H1 (cell line): ENCODE measurements at regions not wholly inside any gene's neighbourhood (a gene's known extent, or its start where the extent isn't known, plus 50 kb on each side); places are given as distances from the start of the nearest gene placed in this dataset.

Experiments
- CTCF ChIA-PET: fragments of 300-600 bp; sonication (Branson Sonifier 250); formaldehyde crosslinking; loops from one replicate; lab custom pipeline; 2021; ENCODE audit not compliant: partially characterized antibody; lab: Charles Lee
- POLR2A ChIA-PET: fragments of 300-600 bp; sonication (Branson Sonifier 250); formaldehyde crosslinking; loops from one replicate; lab custom pipeline; 2021; ENCODE audit warnings: inconsistent platforms; ENCODE audit not compliant: partially characterized antibody; lab: Charles Lee
- DNase-seq, 2 experiments: peaks; one replicate each; pipeline versions ENCODE4 v3.0.0 to v3.0.0-alpha.2; 2010 to 2022; ENCODE audit warnings: low spot score in 2 of 2, low read depth in 1 of 2, mixed read lengths in 1 of 2
- FAIRE-seq: peaks from 2 replicates; lab custom pipeline; 2011; peaks lifted over from hg19 to GRCh38; lab: Jason Lieb, UNC
- H2AFZ ChIP-seq: 2 replicates; pipeline ENCODE4 v1.8.1; 2012; ENCODE audit warnings: low read length, inconsistent platforms
- H2AK5ac ChIP-seq: 2 replicates; pipeline ENCODE4 v1.6.1; 2013; ENCODE audit warnings: low read depth, low read length
- H2BK120ac ChIP-seq: replicated peaks from 2 replicates; pipeline ENCODE3; 2013; ENCODE audit warnings: low read depth, low read length, inconsistent platforms
- H2BK12ac ChIP-seq: 2 replicates; pipeline ENCODE4 v1.6.1; 2013; ENCODE audit warnings: low read depth, low read length
- H2BK15ac ChIP-seq: 2 replicates; pipeline ENCODE4 v1.6.1; 2013; ENCODE audit warnings: low read length
- H2BK20ac ChIP-seq: 2 replicates; pipeline ENCODE4 v1.6.1; 2013; ENCODE audit warnings: low read length
- H2BK5ac ChIP-seq: 2 replicates; pipeline ENCODE4 v1.6.1; 2013; ENCODE audit warnings: low read depth, low read length
- H3K14ac ChIP-seq: 2 replicates; pipeline ENCODE4 v1.6.1; 2013; ENCODE audit warnings: inconsistent platforms; ENCODE audit not compliant: insufficient read length
- H3K18ac ChIP-seq: 2 replicates; pipeline ENCODE4 v1.6.1; 2013; ENCODE audit warnings: low read length; ENCODE audit errors: extremely low read depth
- H3K23ac ChIP-seq: 2 replicates; pipeline ENCODE4 v1.6.1; 2013; ENCODE audit warnings: inconsistent platforms; ENCODE audit not compliant: insufficient read length
- H3K23me2 ChIP-seq: 2 replicates; pipeline ENCODE4 v1.6.1; 2013; ENCODE audit warnings: low read depth, low read length
- H3K27ac ChIP-seq: 2 replicates; pipeline ENCODE4 v1.6.1; 2011; ENCODE audit warnings: low read depth, low read length, inconsistent platforms
- H3K27me3 ChIP-seq, 4 experiments: replicated peaks in 1 of 4; 1 replicate in 1 of 4; 2 replicates in 3 of 4; pipeline versions ENCODE4 v1.6.1 to v1.8.1; 2011 to 2013; ENCODE audit warnings: low read length in 3 of 4, mild to moderate bottlenecking in 3 of 4, inconsistent platforms in 2 of 4, mixed read lengths in 2 of 4, moderate library complexity in 1 of 4; ENCODE audit not compliant: control insufficient read depth in 3 of 4, insufficient read depth in 3 of 4; ENCODE audit errors: extremely low read depth in 1 of 4
- H3K36me3 ChIP-seq, 4 experiments: 2 replicates each; pipeline versions ENCODE4 v1.6.1 to v1.8.1; 2011 to 2013; ENCODE audit warnings: mild to moderate bottlenecking in 4 of 4, low read length in 3 of 4, moderate library complexity in 2 of 4, control low read depth in 1 of 4, inconsistent platforms in 1 of 4; ENCODE audit not compliant: insufficient read depth in 4 of 4, control insufficient read depth in 2 of 4
- H3K4ac ChIP-seq: replicated peaks from 2 replicates; pipeline ENCODE3; 2013; ENCODE audit warnings: low read length, low read depth, mixed read lengths, inconsistent platforms; ENCODE audit not compliant: insufficient read length
- H3K4me1 ChIP-seq, 4 experiments: replicated peaks in 1 of 4; 1 replicate in 1 of 4; 2 replicates in 3 of 4; pipeline versions ENCODE4 v1.6.1 to v1.8.1; 2011 to 2013; ENCODE audit warnings: low read length in 3 of 4, inconsistent platforms in 2 of 4, mixed read lengths in 1 of 4; ENCODE audit not compliant: insufficient read depth in 4 of 4, control insufficient read depth in 3 of 4
- H3K4me2 ChIP-seq, 2 experiments: 2 replicates each; pipeline versions ENCODE4 v1.6.1 to v1.8.1; 2011 to 2013; ENCODE audit warnings: low read depth in 2 of 2, low read length in 2 of 2, control low read depth in 1 of 2, inconsistent platforms in 1 of 2, mild to moderate bottlenecking in 1 of 2; ENCODE audit not compliant: insufficient read depth in 1 of 2
- H3K4me3 ChIP-seq, 4 experiments: fragments of 200-600, 300-600 bp in 1 of 4; sonication (generic), shearing (Covaris generic), sonication (Bioruptor Twin) in 1 of 4; 2 replicates each; pipeline versions ENCODE4 v1.5.1 to v1.8.1; 2011 to 2016; ENCODE audit warnings: low read length in 4 of 4, low read depth in 3 of 4, control low read depth in 2 of 4, inconsistent platforms in 2 of 4, mild to moderate bottlenecking in 2 of 4, mixed read lengths in 1 of 4, moderate library complexity in 1 of 4; ENCODE audit not compliant: insufficient read depth in 2 of 4; ENCODE audit errors: extremely low read depth in 1 of 4
- H3K56ac ChIP-seq: replicated peaks from 2 replicates; pipeline ENCODE3; 2013; ENCODE audit warnings: low read depth, mild to moderate bottlenecking, mixed read lengths, low read length, inconsistent platforms; ENCODE audit not compliant: insufficient read length
- H3K79me1 ChIP-seq: 2 replicates; pipeline ENCODE4 v1.6.1; 2013; ENCODE audit warnings: low read depth, low read length, control low read depth
- H3K79me2 ChIP-seq, 2 experiments: 2 replicates each; pipeline versions ENCODE4 v1.6.1 to v1.8.1; 2012 to 2013; ENCODE audit warnings: low read length in 2 of 2, mild to moderate bottlenecking in 2 of 2, inconsistent platforms in 1 of 2; ENCODE audit not compliant: insufficient read depth in 2 of 2, control insufficient read depth in 1 of 2
- H3K9ac ChIP-seq, 4 experiments: replicated peaks in 1 of 4; 1 replicate in 1 of 4; 2 replicates in 3 of 4; pipeline versions ENCODE4 v1.6.1 to v1.8.1; 2011 to 2013; ENCODE audit warnings: low read depth in 3 of 4, low read length in 3 of 4, control low read depth in 2 of 4, mild to moderate bottlenecking in 2 of 4, moderate library complexity in 2 of 4, inconsistent platforms in 1 of 4; ENCODE audit errors: extremely low read depth in 1 of 4
- H3K9me3 ChIP-seq, 2 experiments: 2 replicates each; pipeline versions ENCODE4 v1.6.1 to v1.8.1; 2012 to 2013; ENCODE audit warnings: mild to moderate bottlenecking in 2 of 2, moderate library complexity in 2 of 2, control low read depth in 1 of 2, inconsistent platforms in 1 of 2, low read depth in 1 of 2, low read length in 1 of 2, mixed read lengths in 1 of 2; ENCODE audit not compliant: insufficient read depth in 2 of 2
- H4K20me1 ChIP-seq, 2 experiments: replicated peaks in 1 of 2; 2 replicates each; pipeline versions ENCODE3 to v1.8.1; 2011 to 2013; ENCODE audit warnings: inconsistent platforms in 2 of 2, low read length in 2 of 2, mild to moderate bottlenecking in 1 of 2; ENCODE audit not compliant: insufficient read depth in 2 of 2, control insufficient read depth in 1 of 2
- H4K5ac ChIP-seq: 2 replicates; pipeline ENCODE4 v1.6.1; 2013; ENCODE audit warnings: low read length, low read depth, mixed read lengths, inconsistent platforms; ENCODE audit not compliant: insufficient read length
- H4K8ac ChIP-seq: 2 replicates; pipeline ENCODE4 v1.8.0; 2013; ENCODE audit warnings: mild to moderate bottlenecking, moderate library complexity, low read length, inconsistent platforms; ENCODE audit not compliant: insufficient read depth; ENCODE audit errors: extremely low read depth
- H4K91ac ChIP-seq: replicated peaks from 2 replicates; pipeline ENCODE3; 2013; ENCODE audit warnings: low read length, mixed read lengths, inconsistent platforms; ENCODE audit not compliant: insufficient read length
- BRCA1 ChIP-seq: IDR thresholded peaks from 2 replicates; pipeline ENCODE4 v1.6.1; 2012; ENCODE audit warnings: low read depth, low read length, improper control_type of control experiment
- GABPA ChIP-seq: IDR thresholded peaks from 2 replicates; pipeline ENCODE4 v1.6.1; 2011; ENCODE audit warnings: mild to moderate bottlenecking, low read length, moderate library complexity, borderline replicate concordance; ENCODE audit not compliant: insufficient read depth
- HDAC2 ChIP-seq, 2 experiments: fragments of 300-600 bp in 1 of 2; sonication (generic) in 1 of 2; IDR thresholded peaks; 2 replicates each; pipeline ENCODE4 v1.6.1; 2011 to 2012; ENCODE audit warnings: low read depth in 2 of 2, low read length in 2 of 2, mild to moderate bottlenecking in 2 of 2, moderate library complexity in 2 of 2, borderline replicate concordance in 1 of 2, inconsistent platforms in 1 of 2
- MAFK ChIP-seq: IDR thresholded peaks from 2 replicates; pipeline ENCODE4 v1.6.1; 2012; ENCODE audit warnings: low read depth, mild to moderate bottlenecking, improper control_type of control experiment, low read length
- RFX5 ChIP-seq: IDR thresholded peaks from 2 replicates; pipeline ENCODE4 v1.6.1; 2011; ENCODE audit warnings: low read depth, low read length, improper control_type of control experiment, borderline replicate concordance
- SAP30 ChIP-seq: fragments of 300-600 bp; sonication (generic); IDR thresholded peaks from 2 replicates; pipeline ENCODE4 v1.7.1; 2012; ENCODE audit warnings: low read length, moderate library complexity, mild to moderate bottlenecking, inconsistent platforms; ENCODE audit not compliant: insufficient read depth, insufficient replicate concordance
- WGBS, 2 experiments: shearing (Covaris generic) in 1 of 2; methylation state at CpG; one replicate each; pipeline versions ENCODE4 v1.1.6 to v1.1.7; 2013 to 2015; ENCODE audit warnings: low lambda C conversion rate in 2 of 2, mixed read lengths in 2 of 2, inconsistent platforms in 1 of 2, low coverage in 1 of 2, missing lambda C conversion rate in 1 of 2; ENCODE audit not compliant: insufficient replicate concordance in 2 of 2, insufficient coverage in 1 of 2, insufficient read length in 1 of 2; ENCODE audit errors: extremely low coverage in 1 of 2, missing lambda C conversion rate in 1 of 2; 5-methylcytosine and 5-hydroxymethylcytosine counted together
- TF ChIP-seq, protein P1 (sequence below): IDR thresholded peaks from 2 replicates; pipeline ENCODE4 v1.6.1; 2012; ENCODE audit warnings: inconsistent platforms
- TF ChIP-seq, protein P2 (sequence below), 3 experiments: IDR thresholded peaks; 1 replicate in 2 of 3; 2 replicates in 1 of 3; pipeline versions ENCODE4 v1.5.1 to v1.6.1; 2011; ENCODE audit warnings: low read length in 3 of 3, mild to moderate bottlenecking in 3 of 3, inconsistent platforms in 2 of 3, low read depth in 1 of 3, moderate library complexity in 1 of 3; ENCODE audit not compliant: insufficient read depth in 1 of 3; ENCODE audit errors: control extremely low read depth in 1 of 3

DNA sequence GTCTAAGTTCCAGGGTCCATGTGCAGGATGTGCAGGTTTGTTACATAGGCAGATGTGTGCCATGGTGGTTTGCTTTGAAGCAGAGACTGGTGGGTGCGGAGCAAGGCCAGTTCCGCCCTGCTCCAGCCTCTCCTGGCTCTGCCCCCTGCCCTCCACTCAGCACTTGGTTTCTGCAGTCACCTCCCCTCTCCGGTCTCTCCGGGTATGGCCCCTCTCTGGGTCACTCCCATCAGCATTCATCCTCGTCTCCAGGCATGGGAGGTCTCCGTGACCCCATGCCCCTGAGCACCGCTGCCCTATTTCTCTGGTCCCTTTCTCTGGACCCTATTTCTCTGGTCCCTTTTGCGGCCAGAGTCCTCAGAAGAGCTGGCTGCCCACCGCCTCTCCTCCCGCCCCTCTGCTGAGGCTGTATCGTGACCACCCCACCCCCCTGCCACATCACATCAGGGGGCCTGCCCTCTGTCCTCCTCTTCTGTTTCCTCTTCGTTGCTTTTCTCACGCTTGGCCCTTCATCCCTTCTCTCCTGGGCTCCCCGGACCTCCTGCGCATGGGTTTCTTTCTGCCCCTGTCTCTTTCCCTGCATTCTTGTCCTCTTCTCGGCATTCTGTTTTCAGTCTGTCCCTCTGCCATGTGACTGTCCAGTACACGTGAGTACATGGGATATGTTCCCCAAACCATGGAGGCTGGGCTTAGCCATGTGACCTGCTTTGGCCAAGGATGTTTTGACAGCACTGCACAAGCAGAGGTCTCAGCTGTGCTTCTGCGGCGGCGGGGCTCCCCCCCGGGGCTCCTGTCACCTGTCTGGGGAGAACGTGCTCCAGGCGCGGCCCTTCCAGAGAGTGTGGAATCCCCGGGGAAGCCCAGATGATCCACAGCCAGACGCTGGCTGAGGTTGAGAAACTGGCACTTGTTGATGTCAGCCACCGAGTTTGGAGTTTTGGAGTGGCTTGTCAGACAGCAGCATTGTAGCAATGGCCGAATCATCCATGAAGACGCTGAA is 54.4 kb upstream of the C1orf174 start:
- Histone ChIP-seq H2AFZ (0 out of 2 replicates have a peak overlapping the region, but pooled peaks have one; percentile 58), H3K36me3 (no peaks in the 10 kb centered on the region), H2BK20ac (no peak overlapping the region), H3K56ac (no peak overlapping the region), H3K4me3 (no peak overlapping the region), H4K8ac (no peak overlapping the region), H4K20me1 (no peaks in the 10 kb centered on the region), H2BK12ac (no peak overlapping the region), H3K9ac (no peak overlapping the region), H3K27ac (no peak overlapping the region), H3K23me2 (no peaks in the 10 kb centered on the region; the same call in 1 of the 2 replicates), H3K23ac (no peak overlapping the region), H2BK5ac (no peak overlapping the region), H3K14ac (no peak overlapping the region), H3K4ac (no peak overlapping the region), H3K9me3 (no peaks in the 10 kb centered on the region), H3K18ac (no peak overlapping the region; the same call in 1 of the 2 replicates), H3K27me3 (no peaks in the 10 kb centered on the region), H2BK120ac (no peak overlapping the region), H3K4me1 (no peaks in the 10 kb centered on the region; a peak in 1 of 7 replicates), H3K79me2 (no peaks in the 10 kb centered on the region), H3K4me2 (no peak overlapping the region), H2BK15ac (no peak overlapping the region), H4K91ac (no peak overlapping the region), H4K5ac (no peak overlapping the region), H2AK5ac (no peak overlapping the region), H3K79me1 (no peaks in the 10 kb centered on the region)
- DNase-seq (no peak), FAIRE-seq (no peak)
- ChIA-PET CTCF (no interaction called here), POLR2A (no interaction called here)
- 85% methylated on average over 25 of the region's 29 CpGs; no CpG with 5 or more reads in 1 of the 2 experiments for WGBS, 2 experiments
- TF ChIP-seq, protein P1, sequence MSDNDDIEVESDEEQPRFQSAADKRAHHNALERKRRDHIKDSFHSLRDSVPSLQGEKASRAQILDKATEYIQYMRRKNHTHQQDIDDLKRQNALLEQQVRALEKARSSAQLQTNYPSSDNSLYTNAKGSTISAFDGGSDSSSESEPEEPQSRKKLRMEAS: no peak
- TF ChIP-seq BRCA1 (no peak), HDAC2 (IDR thresholded peaks at IDR 0.05; ENCODE audit: borderline replicate concordance in 1 of 2, low read depth in 2 of 2, low read length in 2 of 2) (no peak), SAP30 (no peak), RFX5 (no peak), MAFK (no peak), GABPA (no peak)
- TF ChIP-seq, protein P2, sequence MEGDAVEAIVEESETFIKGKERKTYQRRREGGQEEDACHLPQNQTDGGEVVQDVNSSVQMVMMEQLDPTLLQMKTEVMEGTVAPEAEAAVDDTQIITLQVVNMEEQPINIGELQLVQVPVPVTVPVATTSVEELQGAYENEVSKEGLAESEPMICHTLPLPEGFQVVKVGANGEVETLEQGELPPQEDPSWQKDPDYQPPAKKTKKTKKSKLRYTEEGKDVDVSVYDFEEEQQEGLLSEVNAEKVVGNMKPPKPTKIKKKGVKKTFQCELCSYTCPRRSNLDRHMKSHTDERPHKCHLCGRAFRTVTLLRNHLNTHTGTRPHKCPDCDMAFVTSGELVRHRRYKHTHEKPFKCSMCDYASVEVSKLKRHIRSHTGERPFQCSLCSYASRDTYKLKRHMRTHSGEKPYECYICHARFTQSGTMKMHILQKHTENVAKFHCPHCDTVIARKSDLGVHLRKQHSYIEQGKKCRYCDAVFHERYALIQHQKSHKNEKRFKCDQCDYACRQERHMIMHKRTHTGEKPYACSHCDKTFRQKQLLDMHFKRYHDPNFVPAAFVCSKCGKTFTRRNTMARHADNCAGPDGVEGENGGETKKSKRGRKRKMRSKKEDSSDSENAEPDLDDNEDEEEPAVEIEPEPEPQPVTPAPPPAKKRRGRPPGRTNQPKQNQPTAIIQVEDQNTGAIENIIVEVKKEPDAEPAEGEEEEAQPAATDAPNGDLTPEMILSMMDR (IDR thresholded peaks at IDR 0.05; ENCODE audit: control extremely low read depth in 1 of 3, insufficient read depth in 1 of 3, low read depth in 1 of 3, low read length in 3 of 3): no peak
